ENCODE measurements at regions not wholly inside any gene's neighbourhood (a gene's known extent, or its start where the extent isn't known, plus 50 kb on each side); places are given as distances from the start of the nearest gene placed in this dataset.

DNA sequence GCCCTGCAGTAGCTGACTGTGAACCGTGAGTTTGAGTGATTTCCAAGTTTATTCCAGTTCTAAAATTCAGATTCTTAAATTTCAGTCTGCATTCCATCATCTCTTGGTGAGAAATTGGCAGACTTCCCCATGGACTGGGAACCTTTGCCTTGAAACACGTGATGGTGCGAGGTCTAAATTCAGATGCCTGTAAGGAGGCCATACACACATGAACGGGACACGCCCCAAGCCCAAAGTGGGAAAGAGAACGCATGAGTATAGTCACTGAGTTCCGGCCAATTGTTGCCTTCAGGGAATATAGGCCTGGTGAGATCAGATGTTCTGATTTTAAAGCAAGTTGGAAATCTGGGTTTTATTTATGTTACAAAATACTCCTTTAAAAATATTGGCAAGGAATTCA lies 1084.4 kb upstream of the WWC1 start:
- POLR2A ChIA-PET, result no interaction called here
- DNase-seq (ENCODE audit: extremely low spot score), result no peak
- TF ChIP-seq, protein P1, sequence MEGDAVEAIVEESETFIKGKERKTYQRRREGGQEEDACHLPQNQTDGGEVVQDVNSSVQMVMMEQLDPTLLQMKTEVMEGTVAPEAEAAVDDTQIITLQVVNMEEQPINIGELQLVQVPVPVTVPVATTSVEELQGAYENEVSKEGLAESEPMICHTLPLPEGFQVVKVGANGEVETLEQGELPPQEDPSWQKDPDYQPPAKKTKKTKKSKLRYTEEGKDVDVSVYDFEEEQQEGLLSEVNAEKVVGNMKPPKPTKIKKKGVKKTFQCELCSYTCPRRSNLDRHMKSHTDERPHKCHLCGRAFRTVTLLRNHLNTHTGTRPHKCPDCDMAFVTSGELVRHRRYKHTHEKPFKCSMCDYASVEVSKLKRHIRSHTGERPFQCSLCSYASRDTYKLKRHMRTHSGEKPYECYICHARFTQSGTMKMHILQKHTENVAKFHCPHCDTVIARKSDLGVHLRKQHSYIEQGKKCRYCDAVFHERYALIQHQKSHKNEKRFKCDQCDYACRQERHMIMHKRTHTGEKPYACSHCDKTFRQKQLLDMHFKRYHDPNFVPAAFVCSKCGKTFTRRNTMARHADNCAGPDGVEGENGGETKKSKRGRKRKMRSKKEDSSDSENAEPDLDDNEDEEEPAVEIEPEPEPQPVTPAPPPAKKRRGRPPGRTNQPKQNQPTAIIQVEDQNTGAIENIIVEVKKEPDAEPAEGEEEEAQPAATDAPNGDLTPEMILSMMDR (IDR thresholded peaks at IDR 0.05; ENCODE audit: control extremely low read depth, extremely low read depth, low read depth, missing control alignments), result no peak
- CTCF ChIA-PET, result no interaction called here

DNA sequence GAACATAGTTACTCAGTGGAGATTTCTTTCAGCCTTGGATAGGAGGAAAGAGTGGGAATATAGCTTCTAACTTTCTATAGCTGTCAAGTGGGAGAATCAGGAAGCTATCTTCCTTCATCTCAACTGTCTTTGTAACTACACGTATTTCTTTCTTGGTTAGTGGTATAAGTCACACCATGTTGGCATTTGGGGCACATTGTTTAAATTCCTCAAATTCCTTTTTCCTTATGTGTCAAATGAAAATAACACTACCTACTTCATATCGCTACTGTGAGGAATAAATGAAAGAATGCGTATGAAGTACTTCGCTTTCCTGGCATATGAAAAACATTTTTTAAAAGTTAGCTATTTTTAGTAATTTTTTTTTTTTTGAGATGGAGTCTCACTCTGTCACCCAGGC lies 1082.5 kb upstream of the WWC1 start:
- TF ChIP-seq, protein P1 (IDR thresholded peaks at IDR 0.05; ENCODE audit: control extremely low read depth, extremely low read depth, low read depth, missing control alignments), result no peak
- POLR2A ChIA-PET, result no interaction called here
- CTCF ChIA-PET, result no interaction called here
- DNase-seq (ENCODE audit: extremely low spot score), result no peak

DNA sequence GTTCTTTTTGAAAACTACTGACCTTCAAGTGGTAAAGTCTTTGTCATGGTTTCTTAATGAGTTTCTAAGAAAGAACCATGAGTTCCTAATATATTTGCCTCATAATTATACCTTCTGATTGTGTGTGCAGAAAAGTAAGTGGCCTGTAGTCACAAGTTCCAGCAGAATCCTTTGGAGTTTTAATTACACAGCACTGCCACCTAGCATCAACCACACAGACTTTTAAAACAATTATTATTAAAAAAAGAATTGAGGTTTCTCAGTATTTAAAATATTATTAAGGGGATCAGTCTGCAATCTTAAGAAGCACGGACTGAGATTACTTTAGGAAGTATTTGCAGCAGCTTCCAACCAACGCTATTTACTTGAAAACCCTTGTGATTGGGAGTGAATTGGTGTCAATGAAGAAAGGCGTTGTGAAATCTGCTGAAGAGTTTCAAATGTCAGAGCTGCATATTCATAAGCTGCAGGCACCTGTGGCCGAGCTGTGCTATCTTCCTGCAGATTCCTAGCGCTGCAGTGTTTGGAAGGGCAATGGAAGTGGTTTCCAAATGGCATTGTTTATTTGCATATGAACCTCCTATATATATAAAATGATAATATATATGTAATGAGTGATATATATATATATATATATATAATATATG lies 1074.2 kb upstream of the WWC1 start:
- POLR2A ChIA-PET, result no interaction called here
- CTCF ChIA-PET, result no interaction called here
- TF ChIP-seq, protein P1 (IDR thresholded peaks at IDR 0.05; ENCODE audit: control extremely low read depth, extremely low read depth, low read depth, missing control alignments), result no peak
- DNase-seq (ENCODE audit: extremely low spot score), result no peak

DNA sequence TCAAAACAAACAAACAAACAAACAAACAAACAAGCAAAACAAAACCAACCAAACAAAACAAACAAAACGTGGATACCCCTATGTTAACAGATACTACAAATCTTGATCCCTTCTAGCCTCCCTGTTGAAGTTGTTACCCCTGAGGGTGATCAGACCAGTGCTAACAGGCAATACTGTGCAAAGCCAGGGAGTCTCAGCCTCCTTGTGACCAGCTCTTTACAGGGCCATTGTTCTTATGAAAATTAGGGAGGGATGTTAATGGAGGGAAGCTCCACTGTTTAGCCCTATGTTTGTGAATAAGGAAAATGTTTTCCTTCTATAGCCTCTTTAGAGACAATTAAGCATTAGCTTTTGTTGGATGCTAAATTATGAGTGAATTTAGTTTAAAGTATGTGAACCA lies 1072.1 kb upstream of the WWC1 start:
- POLR2A ChIA-PET, result no interaction called here
- no peak for DNase-seq (ENCODE audit: extremely low spot score)
- TF ChIP-seq, protein P1 (IDR thresholded peaks at IDR 0.05; ENCODE audit: control extremely low read depth, extremely low read depth, low read depth, missing control alignments), result no peak
- CTCF ChIA-PET, result interaction anchor here (1.1 kb wide), 1 partner anchor 24 kb away, joined by 3 read pairs; no protein-coding TSS in a partner anchor

DNA sequence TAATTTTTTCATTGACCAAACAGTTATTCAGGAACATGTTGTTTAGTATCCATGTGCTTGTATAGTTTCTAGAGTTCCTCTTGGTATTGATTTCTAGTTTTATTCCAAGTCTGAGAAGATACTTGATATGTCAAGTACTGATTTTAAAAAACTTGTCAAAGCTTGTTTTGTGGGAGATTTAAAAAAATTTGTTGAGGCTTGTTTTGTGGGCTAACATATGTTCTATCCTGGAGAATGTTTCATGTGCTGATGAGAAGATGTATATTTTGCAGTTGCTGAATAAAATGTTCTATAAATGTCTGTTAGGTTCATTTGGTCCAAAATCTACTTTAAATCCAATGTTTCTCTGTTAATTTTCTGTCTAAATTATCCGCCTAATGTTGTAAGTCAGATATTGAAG lies 1065.1 kb upstream of the WWC1 start:
- DNase-seq (ENCODE audit: extremely low spot score), result no peak
- ChIA-PET POLR2A (no interaction called here), CTCF (no interaction called here)
- TF ChIP-seq, protein P1 (IDR thresholded peaks at IDR 0.05; ENCODE audit: control extremely low read depth, extremely low read depth, low read depth, missing control alignments), result no peak

DNA sequence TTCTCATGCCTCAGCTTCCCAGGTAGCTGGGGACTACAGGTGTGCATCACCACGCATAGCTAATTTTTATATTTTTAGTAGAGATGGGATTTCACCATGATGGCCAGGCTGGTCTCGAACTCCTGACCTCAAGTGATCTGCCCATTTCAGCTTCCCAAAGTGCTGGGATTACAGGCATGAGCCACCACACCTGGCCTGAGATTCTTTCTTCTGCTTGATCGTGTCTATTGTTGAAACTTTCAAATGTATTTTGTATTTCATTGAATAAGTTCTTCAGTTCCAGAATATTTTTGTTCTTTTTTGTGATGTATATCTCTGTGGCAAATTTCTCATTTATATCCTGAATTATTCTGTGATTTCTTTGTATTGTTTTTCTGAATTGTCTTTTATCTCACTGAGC lies 1063.3 kb upstream of the WWC1 start:
- ChIA-PET POLR2A (no interaction called here), CTCF (no interaction called here)
- no peak for DNase-seq (ENCODE audit: extremely low spot score)
- TF ChIP-seq, protein P1 (IDR thresholded peaks at IDR 0.05; ENCODE audit: control extremely low read depth, extremely low read depth, low read depth, missing control alignments), result no peak

All from GM10248 (cell line).